HepG2 (cell line): ENCODE measurements at regions not wholly inside any gene's neighbourhood (a gene's known extent, or its start where the extent isn't known, plus 50 kb on each side); places are given as distances from the start of the nearest gene placed in this dataset.

ENCODE experiments used
- BRCA1 ChIP-seq: sonication (generic); formaldehyde crosslinking; IDR thresholded peaks from 2 replicates; pipeline ENCODE4 v1.4.0; 2020; ENCODE audit warnings: missing genetic modification reagents
- CTCF ChIP-seq: sonication (generic); formaldehyde crosslinking; IDR thresholded peaks from 2 replicates; pipeline ENCODE4 v1.5.0; 2020; ENCODE audit warnings: mild to moderate bottlenecking, missing genetic modification reagents, moderate library complexity
- MYNN ChIP-seq: sonication (generic); formaldehyde crosslinking; IDR thresholded peaks from 2 replicates; pipeline ENCODE4 v1.4.0; 2020; ENCODE audit warnings: mild to moderate bottlenecking, low read depth, missing genetic modification reagents
- NR2F1 ChIP-seq, 2 experiments: fragments of 450-650 bp in 1 of 2; formaldehyde crosslinking in 1 of 2; IDR thresholded peaks; 2 replicates each; pipeline versions ENCODE4 v1.5.0 to v1.6.1; 2016 to 2020; ENCODE audit warnings: mild to moderate bottlenecking in 1 of 2, missing compliant biosample characterization in 1 of 2, missing genetic modification reagents in 1 of 2, moderate library complexity in 1 of 2
- UBTF ChIP-seq: sonication (generic); formaldehyde crosslinking; IDR thresholded peaks from 2 replicates; pipeline ENCODE4 v1.4.0; 2020; ENCODE audit warnings: mild to moderate bottlenecking, missing genetic modification reagents
- YY1 ChIP-seq: IDR thresholded peaks from 2 replicates; pipeline ENCODE4 v1.6.1; 2011; ENCODE audit warnings: low read length, low read depth, moderate library complexity, mild to moderate bottlenecking; ENCODE audit not compliant: insufficient read depth, insufficient replicate concordance
- ZBTB7A ChIP-seq: sonication (generic); formaldehyde crosslinking; IDR thresholded peaks from 2 replicates; pipeline ENCODE4 v1.8.0; 2022; ENCODE audit warnings: mild to moderate bottlenecking, missing genetic modification reagents
- ZNF354B ChIP-seq: sonication (generic); formaldehyde crosslinking; IDR thresholded peaks from 2 replicates; pipeline ENCODE4 v1.8.0; 2022; ENCODE audit warnings: mild to moderate bottlenecking, missing genetic modification reagents

- TF ChIP-seq MYNN (CRISPR knock-in tag) (no peak), UBTF (CRISPR knock-in tag) (no peak), ZBTB7A (CRISPR knock-in tag) (no peak), CTCF (no peak), ZNF354B (CRISPR knock-in tag) (no peak), BRCA1 (CRISPR knock-in tag) (no peak), NR2F1 (CRISPR knock-in tag; IDR thresholded peaks at IDR 0.05) (no peak), YY1 (no peak)
Measured at GRCh38 chr5:25763781-25764180, 1119.0 kb upstream of the CDH10 start.
